Spleen (tissue), 7 donors: ENCODE measurements at regions not wholly inside any gene's neighbourhood (a gene's known extent, or its start where the extent isn't known, plus 50 kb on each side); places are given as distances from the start of the nearest gene placed in this dataset.

Experiments used
- CTCF ChIP-seq, 11 experiments: fragments of 200-600 bp in 7 of 11; fragments of 450-650 bp in 4 of 11; sonication (generic) in 4 of 11; IDR thresholded peaks in 8 of 11; conservative IDR thresholded peaks in 3 of 11; 1 replicate in 7 of 11; 2 replicates in 4 of 11; pipeline versions ENCODE4 v1.4.0 to v1.8.0; 2016 to 2021; ENCODE audit warnings: antibody characterized with exemption in 11 of 11, inconsistent platforms in 4 of 11, mild to moderate bottlenecking in 1 of 11
- POLR2AphosphoS5 ChIP-seq, 3 donors: sonication (generic); formaldehyde crosslinking; IDR thresholded peaks; one replicate each; pipeline ENCODE4 v1.5.1; 2017; ENCODE audit warnings: antibody characterized with exemption in 3 of 3
- donor health status: DM: no; HTN: no; CAD: no; lungs with moderate emphysema.
- donor health status: DM: no; HTN: no; CAD: no.
- donor health status: DM: no; HTN: no; CAD: no.

GRCh38 chr6:76703786-76704185 is 631.3 kb upstream of the IMPG1 start:
- TF ChIP-seq POLR2AphosphoS5 (IDR thresholded peaks at IDR 0.05) (no peak), CTCF (IDR thresholded peaks at IDR 0.05 in 8 of 11, conservative IDR thresholded peaks at IDR 0.05 in 3 of 11) (no peak)
